ENCODE measurements at regions not wholly inside any gene's neighbourhood (a gene's known extent, or its start where the extent isn't known, plus 50 kb on each side); places are given as distances from the start of the nearest gene placed in this dataset.

GRCh38 chr2:5520463-5520972 is 171.7 kb upstream of the SOX11 start:
- TF ChIP-seq SUZ12 (IDR thresholded peaks at IDR 0.05; ENCODE audit: extremely low read depth, insufficient read depth, insufficient read length) (no peak), ZNF274 (IDR thresholded peaks at IDR 0.05; ENCODE audit: low read depth, low read length) (no peak), YY1 (IDR thresholded peaks at IDR 0.05; ENCODE audit: insufficient read depth, insufficient read length) (no peak)
